ENCODE measurements at regions not wholly inside any gene's neighbourhood (a gene's known extent, or its start where the extent isn't known, plus 50 kb on each side); places are given as distances from the start of the nearest gene placed in this dataset.
"Not testable (repeated sequence)": the region's sequence is repeated elsewhere in the genome, so short reads cannot be mapped to it uniquely, and the experiment has no call there.

- no peak for DNase-seq
- ATAC-seq, result no peak
These were observed 109.8 kb upstream of the HDX start for GRCh38 chrX:84611843-84612636.

- no peak for DNase-seq
- ATAC-seq, result no peak
These were observed 132.0 kb upstream of the HDX start for GRCh38 chrX:84634201-84634782.

- no peak for DNase-seq
- no peak for ATAC-seq
These were observed 163.8 kb upstream of the HDX start for GRCh38 chrX:84666086-84666485.

GRCh38 chrX:84690228-84690627 lies 188.0 kb upstream of the HDX start:
- ATAC-seq (no peak), DNase-seq (no peak)

- ATAC-seq (no peak), DNase-seq (no peak)
These were observed 207.7 kb upstream of the HDX start for GRCh38 chrX:84709987-84710386.

DNA sequence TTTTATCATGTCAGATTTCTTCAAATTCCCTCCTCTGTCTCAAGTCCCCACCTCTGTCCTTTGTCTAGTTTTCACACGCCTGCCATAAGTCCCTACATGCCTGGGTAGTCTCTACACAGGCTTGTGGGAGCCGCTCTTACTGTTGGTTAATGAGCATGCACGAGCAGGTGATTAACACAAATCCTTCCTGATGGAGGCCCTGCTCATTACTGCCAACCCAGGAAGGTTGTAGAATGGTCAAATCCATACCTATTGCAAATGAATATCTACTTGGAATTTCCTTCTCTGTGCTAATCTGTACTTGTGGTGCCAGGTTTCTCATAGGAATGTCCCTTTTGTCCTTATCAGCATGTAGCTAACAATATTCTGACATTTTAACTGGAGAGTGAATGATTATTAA lies 208.4 kb upstream of the HDX start:
- no peak for DNase-seq
- ATAC-seq, result no peak

GRCh38 chrX:84712621-84713020 lies 210.4 kb upstream of the HDX start:
- DNase-seq, result no peak
- no peak for ATAC-seq

DNA sequence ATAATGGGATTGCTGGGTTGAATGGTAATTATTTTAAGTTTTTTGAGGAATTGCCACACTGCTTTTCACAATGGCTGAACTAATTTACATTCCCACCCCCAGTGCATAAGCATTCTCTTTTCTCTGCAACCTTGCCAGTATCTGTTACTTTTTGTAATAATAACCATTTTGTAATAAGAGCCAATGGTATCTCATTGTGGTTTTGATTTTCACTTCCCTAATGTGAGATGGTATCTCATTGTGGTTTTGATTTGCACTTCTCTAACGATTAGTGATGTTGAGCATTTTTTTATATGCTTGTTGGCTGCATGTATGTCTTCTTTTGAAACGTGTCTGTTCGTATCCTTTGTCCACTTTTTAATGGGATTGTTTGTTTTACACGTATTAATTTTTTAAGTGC lies 213.1 kb upstream of the HDX start:
- DNase-seq (no peak), ATAC-seq (no peak)

DNA sequence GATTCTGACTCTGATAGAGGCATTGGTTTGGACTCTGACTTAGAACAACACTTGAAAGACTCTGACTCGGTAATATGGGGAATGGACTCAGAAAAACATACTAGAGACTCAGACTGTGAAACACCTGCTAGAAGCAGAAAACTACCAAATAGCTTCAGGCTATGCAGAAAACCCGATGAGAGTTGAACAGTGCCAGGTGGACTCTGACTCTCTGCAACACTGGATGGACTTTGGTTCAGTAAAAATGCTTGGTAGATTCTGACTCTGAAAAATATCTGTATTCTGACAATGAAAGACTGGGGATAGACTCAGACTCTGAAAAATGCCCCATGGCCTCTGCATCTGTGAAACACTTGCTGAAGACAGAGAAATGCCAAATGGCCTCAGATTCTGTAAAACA lies 215.1 kb upstream of the HDX start:
- no peak for ATAC-seq

GRCh38 chrX:84721416-84721815 lies 219.2 kb upstream of the HDX start:
- DNase-seq (no peak), ATAC-seq (no peak)

More for the DNA sequence above, 215.1 kb upstream of the HDX start:
- no peak for DNase-seq

DNA sequence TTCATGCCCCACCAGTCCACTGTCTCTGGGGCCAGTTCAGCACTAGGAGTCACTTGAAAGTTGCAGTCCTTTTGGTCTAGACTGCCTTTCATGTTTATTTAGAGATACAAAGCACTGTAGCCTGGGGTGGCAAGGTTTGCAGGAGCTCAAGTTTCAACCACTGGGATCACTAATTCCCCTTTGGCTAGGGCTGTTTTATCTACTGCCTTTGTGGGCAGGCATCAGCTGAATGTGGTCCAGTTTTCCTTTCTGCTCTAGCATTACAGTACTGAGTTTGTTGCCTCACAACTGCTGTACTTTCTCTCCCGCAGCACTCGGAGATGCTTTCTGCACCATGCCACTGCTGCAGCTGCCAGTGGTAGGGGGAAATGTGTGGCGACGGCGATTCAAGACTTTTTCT lies 222.3 kb upstream of the HDX start:
- ATAC-seq (no peak), DNase-seq (no peak)

GRCh38 chrX:84729408-84729807 lies 227.2 kb upstream of the HDX start:
- no peak for ATAC-seq
- no peak for DNase-seq

- DNase-seq (no peak), ATAC-seq (peak; percentile 78)
These were observed 227.6 kb upstream of the HDX start for GRCh38 chrX:84729809-84730208.

DNA sequence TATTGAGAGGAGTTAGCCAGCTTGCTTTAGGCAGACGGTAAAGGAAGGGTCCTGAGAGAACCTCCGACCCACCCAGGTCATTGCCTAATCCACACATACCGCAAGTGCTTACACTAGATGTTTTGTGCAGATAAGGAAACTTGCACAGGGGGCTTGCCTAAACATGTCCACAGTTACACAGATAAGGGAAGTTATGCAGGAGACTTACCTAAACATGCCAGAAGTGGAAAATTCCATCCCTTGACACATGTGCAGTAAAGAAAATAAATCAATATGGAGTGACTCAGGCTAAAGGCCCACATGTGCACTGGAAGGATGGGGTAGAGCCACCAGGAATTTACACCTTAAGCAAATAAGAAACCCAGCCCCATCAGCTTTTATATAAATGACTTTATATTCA lies 232.8 kb upstream of the HDX start:
- no peak for ATAC-seq
- DNase-seq, result no peak

- ATAC-seq, result no peak
- no peak for DNase-seq
These were observed 235.2 kb upstream of the HDX start for GRCh38 chrX:84737471-84737871.

DNA sequence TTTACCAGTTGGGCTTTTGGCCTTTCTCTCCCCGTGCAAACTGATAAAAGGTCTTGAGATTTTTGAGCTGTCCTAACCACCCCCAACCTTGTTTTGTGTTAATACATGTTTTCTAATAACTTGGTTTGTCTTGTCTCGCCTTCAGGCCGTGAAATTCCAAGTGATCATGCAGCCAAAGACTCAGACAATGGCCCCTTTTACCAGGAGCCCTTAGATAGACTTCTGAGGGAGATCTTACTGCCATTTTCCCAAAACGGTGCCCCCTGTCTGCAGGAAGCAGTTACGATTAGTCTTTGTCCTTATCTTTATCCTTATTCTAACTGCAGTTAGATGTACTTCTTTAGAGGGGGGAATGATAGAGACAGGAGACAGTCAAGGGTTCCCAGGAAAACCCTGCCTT lies 245.3 kb upstream of the HDX start:
- no peak for DNase-seq
- ATAC-seq, result no peak

DNA sequence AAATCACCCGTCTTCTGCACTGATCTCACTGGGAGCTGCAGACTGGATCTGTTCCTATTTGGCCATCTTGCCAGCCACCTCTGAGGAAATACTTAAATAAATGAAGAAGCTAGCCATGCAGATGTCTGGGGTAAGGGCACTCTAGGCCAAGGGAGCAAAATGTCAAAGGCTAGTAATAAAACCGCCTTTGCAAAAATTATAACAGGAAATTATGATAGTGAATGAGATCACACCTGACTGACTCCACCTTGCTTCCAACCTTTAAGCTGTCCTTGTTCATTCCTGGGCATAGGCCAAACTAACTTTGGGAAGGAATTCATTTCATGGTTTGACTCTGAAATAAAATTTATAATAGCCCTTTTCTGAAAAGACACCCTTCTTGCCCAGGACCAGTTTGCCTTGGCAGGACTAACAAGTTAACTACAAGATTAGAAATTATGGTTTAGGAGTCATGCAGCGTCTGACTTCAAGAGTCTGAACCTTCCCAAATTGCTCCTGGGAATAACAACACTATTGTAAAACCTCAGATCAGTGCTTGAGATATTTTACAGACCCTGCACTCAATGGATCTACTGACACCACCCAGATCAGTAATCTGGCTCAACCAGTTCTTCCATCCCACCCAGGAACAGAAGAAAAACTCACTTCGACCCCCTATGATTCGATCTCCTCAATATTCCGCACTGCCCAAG lies 246.9 kb upstream of the HDX start:
- ATAC-seq, result no peak
- no peak for DNase-seq

DNA sequence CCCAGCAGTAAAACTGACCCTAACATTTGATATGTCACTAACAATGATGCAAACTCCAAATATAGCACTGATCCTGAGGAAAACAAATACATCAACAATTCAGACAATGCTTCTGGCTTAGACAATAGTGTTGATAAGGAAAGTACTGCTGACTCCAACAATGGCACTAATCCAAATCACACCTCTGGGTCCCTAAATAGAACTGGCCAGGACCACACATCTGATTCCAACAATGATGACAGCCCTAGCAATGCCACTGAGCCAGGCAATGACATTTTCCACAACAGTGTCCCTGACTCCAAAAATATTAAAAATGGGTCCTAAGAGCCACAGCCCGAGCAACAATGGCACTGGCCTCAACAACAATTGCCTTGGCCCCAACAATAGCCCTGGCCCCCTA lies 243.1 kb upstream of the APOOL start:
- DNase-seq (no peak), ATAC-seq (no peak)

- ATAC-seq (no peak), DNase-seq (no peak)
These were observed 207.4 kb upstream of the APOOL start for GRCh38 chrX:84796321-84796720.

DNA sequence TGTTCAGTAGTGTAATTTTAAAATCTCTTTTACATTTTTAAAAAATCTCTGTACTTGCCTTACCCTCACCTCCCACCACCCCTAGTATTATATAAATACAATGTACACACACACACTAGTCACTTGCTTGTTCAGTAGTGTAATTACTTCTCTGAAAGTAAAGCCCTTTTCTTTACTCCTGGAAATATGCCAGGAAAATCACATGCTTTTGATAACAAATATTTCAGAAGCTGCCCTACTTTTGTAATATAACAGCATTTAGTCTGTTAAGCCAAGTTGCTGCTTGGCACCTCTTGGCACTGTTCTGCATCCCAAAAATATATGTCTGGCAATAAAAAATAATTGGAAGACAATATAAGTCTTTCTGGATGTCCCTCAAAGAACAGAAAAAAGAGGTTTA lies 172.8 kb upstream of the APOOL start:
- no peak for DNase-seq
- ATAC-seq, result no peak

DNA sequence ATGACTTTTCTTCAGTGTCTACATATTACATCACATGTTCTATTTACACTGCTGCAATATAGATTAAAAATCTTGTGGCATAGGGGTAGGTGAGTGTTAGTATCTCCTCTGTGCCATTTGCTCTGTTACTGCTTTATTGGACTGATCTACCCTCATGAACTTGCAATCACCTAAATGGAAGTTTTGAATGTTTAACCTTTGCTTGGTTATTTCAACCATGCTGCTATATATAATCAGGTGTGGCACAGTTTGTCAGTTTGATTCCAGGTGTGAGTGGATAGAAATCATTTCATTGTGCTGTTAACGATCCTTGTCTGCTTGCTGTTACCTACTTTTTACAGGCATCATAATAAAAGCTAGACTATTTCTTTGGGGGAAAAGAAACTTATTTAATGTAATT lies 157.1 kb upstream of the APOOL start:
- ATAC-seq, DNase-seq: not testable (repeated sequence)

GRCh38 chrX:84851183-84851582 lies 152.5 kb upstream of the APOOL start:
- not testable (repeated sequence) for DNase-seq, ATAC-seq

GRCh38 chrX:84856791-84857190 lies 146.9 kb upstream of the APOOL start:
- DNase-seq, ATAC-seq: not testable (repeated sequence)

Measured in stimulated activated naive CD8-positive, alpha-beta T cell treated with anti-CD3 and anti-CD28 coated beads, Interleukin-15, Interleukin-2, amounts not matched to agents 100 U/mL and 50 U/mL, for 24 hours (primary cell).